ENCODE measurements at regions not wholly inside any gene's neighbourhood (a gene's known extent, or its start where the extent isn't known, plus 50 kb on each side); places are given as distances from the start of the nearest gene placed in this dataset.

DNA sequence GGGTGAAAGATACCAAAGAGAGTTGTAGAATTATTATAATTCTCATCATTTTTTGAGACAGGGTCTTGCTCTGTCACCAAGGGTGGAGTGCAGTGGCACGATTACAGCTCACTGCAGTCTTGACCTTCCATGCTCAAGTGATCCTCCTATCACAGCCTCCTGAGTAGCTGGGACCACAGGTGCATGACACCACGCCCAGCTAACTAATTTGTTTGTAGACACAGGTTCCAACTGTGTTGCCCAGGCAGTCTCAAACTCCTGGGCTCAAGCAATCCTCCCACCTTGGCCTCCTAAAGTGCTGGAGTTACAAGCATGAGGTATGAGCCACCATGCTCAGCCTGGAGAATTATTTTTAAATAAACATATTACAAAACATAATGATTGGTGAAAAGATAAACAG, 92.8 kb upstream of the MSH6 start:
- no peak for TF ChIP-seq GATA2 (IDR thresholded peaks at IDR 0.05; ENCODE audit: low read depth, low read length)
- no peak for TF ChIP-seq GATA3 (IDR thresholded peaks at IDR 0.05; ENCODE audit: low read depth, low read length)

All from SH-SY5Y (cell line).